PC-3 (cell line): ENCODE measurements at regions not wholly inside any gene's neighbourhood (a gene's known extent, or its start where the extent isn't known, plus 50 kb on each side); places are given as distances from the start of the nearest gene placed in this dataset.

ENCODE experiments used
- EZH2 ChIP-seq: fragments of 300-600 bp; sonication (generic); IDR thresholded peaks from one replicate; pipeline ENCODE4 v1.6.1; 2017; ENCODE audit warnings: antibody characterized with exemption, mild to moderate bottlenecking, low read length; ENCODE audit not compliant: unreplicated experiment
- TF ChIP-seq, protein P1 (sequence below): fragments of 300-600 bp; sonication (generic); conservative IDR thresholded peaks from 2 replicates; pipeline ENCODE4 v1.5.1; 2017; ENCODE audit warnings: antibody characterized with exemption, low read depth, mild to moderate bottlenecking, low read length

DNA sequence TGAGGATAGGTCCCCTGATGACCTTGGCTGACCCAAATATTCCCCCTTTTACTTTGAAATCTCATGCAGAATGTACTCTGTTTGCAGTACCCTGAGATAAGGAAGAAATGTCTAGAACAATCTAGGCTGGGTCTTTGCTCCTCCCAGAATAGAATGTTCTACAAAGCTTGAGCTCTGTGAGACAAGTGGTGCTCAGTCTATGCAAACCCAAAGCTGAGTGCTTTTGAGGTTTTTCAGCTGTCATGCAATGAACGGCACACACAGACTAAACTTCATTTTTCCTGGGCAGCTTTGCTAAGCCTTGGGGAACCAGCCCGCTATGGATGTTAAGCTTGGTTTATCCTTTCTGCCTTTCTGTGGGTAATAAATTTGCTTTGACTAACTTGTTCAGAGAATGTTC lies 513.6 kb downstream of the FAT4 start:
- TF ChIP-seq, protein P1, sequence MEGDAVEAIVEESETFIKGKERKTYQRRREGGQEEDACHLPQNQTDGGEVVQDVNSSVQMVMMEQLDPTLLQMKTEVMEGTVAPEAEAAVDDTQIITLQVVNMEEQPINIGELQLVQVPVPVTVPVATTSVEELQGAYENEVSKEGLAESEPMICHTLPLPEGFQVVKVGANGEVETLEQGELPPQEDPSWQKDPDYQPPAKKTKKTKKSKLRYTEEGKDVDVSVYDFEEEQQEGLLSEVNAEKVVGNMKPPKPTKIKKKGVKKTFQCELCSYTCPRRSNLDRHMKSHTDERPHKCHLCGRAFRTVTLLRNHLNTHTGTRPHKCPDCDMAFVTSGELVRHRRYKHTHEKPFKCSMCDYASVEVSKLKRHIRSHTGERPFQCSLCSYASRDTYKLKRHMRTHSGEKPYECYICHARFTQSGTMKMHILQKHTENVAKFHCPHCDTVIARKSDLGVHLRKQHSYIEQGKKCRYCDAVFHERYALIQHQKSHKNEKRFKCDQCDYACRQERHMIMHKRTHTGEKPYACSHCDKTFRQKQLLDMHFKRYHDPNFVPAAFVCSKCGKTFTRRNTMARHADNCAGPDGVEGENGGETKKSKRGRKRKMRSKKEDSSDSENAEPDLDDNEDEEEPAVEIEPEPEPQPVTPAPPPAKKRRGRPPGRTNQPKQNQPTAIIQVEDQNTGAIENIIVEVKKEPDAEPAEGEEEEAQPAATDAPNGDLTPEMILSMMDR = no peak
- TF ChIP-seq EZH2 = no peak
